Astrocyte of the cerebellum (primary cell): ENCODE measurements at regions not wholly inside any gene's neighbourhood (a gene's known extent, or its start where the extent isn't known, plus 50 kb on each side); places are given as distances from the start of the nearest gene placed in this dataset.

Experiments used
- DNase-seq: peaks from one replicate; pipeline ENCODE4 v3.0.0-alpha.2; 2011; ENCODE audit warnings: low read depth
- H3K4me3 ChIP-seq: 2 replicates; pipeline ENCODE4 v1.5.1; 2011; ENCODE audit warnings: mild to moderate bottlenecking, low read depth, low read length, moderate library complexity
- CTCF ChIP-seq: IDR thresholded peaks from 2 replicates; pipeline ENCODE4 v1.5.1; 2012; ENCODE audit warnings: low read length, low read depth, moderate library complexity, mild to moderate bottlenecking; ENCODE audit errors: missing control alignments
- in situ Hi-C: cut with HindIII; loops from 2 replicates; pipeline ENCODE4 v1.10.0; 2017; ENCODE audit warnings: low sequenced_read_pairs

- no peak overlapping the region for H3K4me3 ChIP-seq
- DNase-seq: no peak
- in situ Hi-C loops: no loop called here
- TF ChIP-seq CTCF: no peak
These were observed 58.5 kb upstream of the INPP5A start for GRCh38 chr10:132479024-132479602.

GRCh38 chr10:132479603-132480221 lies 57.9 kb upstream of the INPP5A start:
- TF ChIP-seq CTCF: no peak
- DNase-seq: no peak
- in situ Hi-C loops: no loop called here
- no peak overlapping the region for H3K4me3 ChIP-seq

GRCh38 chr10:132480356-132480755 lies 57.2 kb upstream of the INPP5A start:
- DNase-seq: no peak
- in situ Hi-C loops: no loop called here
- H3K4me3 ChIP-seq: no peak overlapping the region
- no peak for TF ChIP-seq CTCF

GRCh38 chr10:132481690-132482089 lies 55.9 kb upstream of the INPP5A start:
- in situ Hi-C loops: no loop called here
- no peak for TF ChIP-seq CTCF

GRCh38 chr10:132482090-132482800 lies 55.3 kb upstream of the INPP5A start:
- DNase-seq: peak; percentile 70

More at GRCh38 chr10:132481690-132482089, 55.9 kb upstream of the INPP5A start:
- DNase-seq: no peak
- H3K4me3 ChIP-seq: no peak overlapping the region

GRCh38 chr10:132483394-132483793 lies 54.2 kb upstream of the INPP5A start:
- in situ Hi-C loops: no loop called here
- no peak for DNase-seq
- no peak for TF ChIP-seq CTCF
- no peak overlapping the region for H3K4me3 ChIP-seq

More at GRCh38 chr10:132482090-132482800, 55.3 kb upstream of the INPP5A start:
- in situ Hi-C loops: no loop called here
- no peak for TF ChIP-seq CTCF
- H3K4me3 ChIP-seq: no peak overlapping the region
